ENCODE measurements at regions not wholly inside any gene's neighbourhood (a gene's known extent, or its start where the extent isn't known, plus 50 kb on each side); places are given as distances from the start of the nearest gene placed in this dataset.

GRCh38 chr5:82834151-82834550 is 243.0 kb downstream of the TMEM167A start:
- no peaks in the 10 kb centered on the region for H3K36me3 ChIP-seq
- H3K27me3 ChIP-seq: no peaks in the 10 kb centered on the region
- DNase-seq (ENCODE audit: low spot score in 2 of 2): no peak

GRCh38 chr5:82833277-82833676 is 243.9 kb downstream of the TMEM167A start:
- Histone ChIP-seq H3K27me3 (no peaks in the 10 kb centered on the region), H3K36me3 (no peaks in the 10 kb centered on the region), H3K4me1 (no peaks in the 10 kb centered on the region), H3K27ac (no peak overlapping the region), H3K9me3 (peaks cover 0 to 8% (median 0%) of the 10 kb centered on the region in 4 donors), H3K4me3 (no peak overlapping the region)
- DNase-seq (ENCODE audit: low spot score in 2 of 2): no peak
- TF ChIP-seq EP300 (IDR thresholded peaks at IDR 0.05) (no peak), CTCF (IDR thresholded peaks at IDR 0.05) (no peak), POLR2A (IDR thresholded peaks at IDR 0.05) (no peak)
- WGBS, 2 donors: 77 to 90% methylated on average over 3 of the region's 3 CpGs

More at GRCh38 chr5:82834151-82834550, 243.0 kb downstream of the TMEM167A start:
- Histone ChIP-seq H3K9me3 (peaks cover 0 to 8% (median 0%) of the 10 kb centered on the region in 4 donors), H3K27ac (no peak overlapping the region), H3K4me3 (no peak overlapping the region), H3K4me1 (no peaks in the 10 kb centered on the region)
- TF ChIP-seq CTCF (IDR thresholded peaks at IDR 0.05): no peak
- TF ChIP-seq POLR2A (IDR thresholded peaks at IDR 0.05): no peak
- no peak for TF ChIP-seq EP300 (IDR thresholded peaks at IDR 0.05)

GRCh38 chr5:82832445-82832844 is 244.7 kb downstream of the TMEM167A start:
- Histone ChIP-seq H3K4me3 (no peak overlapping the region), H3K27me3 (no peaks in the 10 kb centered on the region), H3K9me3 (peaks cover 0 to 8% (median 0%) of the 10 kb centered on the region in 4 donors), H3K36me3 (no peaks in the 10 kb centered on the region), H3K4me1 (no peaks in the 10 kb centered on the region), H3K27ac (no peak overlapping the region)
- 91 to 92% methylated on average over 2 of the region's 2 CpGs for WGBS, 2 donors
- TF ChIP-seq POLR2A (IDR thresholded peaks at IDR 0.05) (no peak), CTCF (IDR thresholded peaks at IDR 0.05) (no peak), EP300 (IDR thresholded peaks at IDR 0.05) (no peak)
- no peak for DNase-seq (ENCODE audit: low spot score in 2 of 2)

GRCh38 chr5:82828211-82828610 is 249.0 kb downstream of the TMEM167A start:
- H3K36me3 ChIP-seq: no peaks in the 10 kb centered on the region
- TF ChIP-seq EP300 (IDR thresholded peaks at IDR 0.05) (no peak), POLR2A (IDR thresholded peaks at IDR 0.05) (no peak), CTCF (IDR thresholded peaks at IDR 0.05) (no peak)
- H3K4me1 ChIP-seq: no peaks in the 10 kb centered on the region
- WGBS, 2 donors: 44 to 56% methylated on average over 3 of the region's 3 CpGs
- H3K4me3 ChIP-seq: no peak overlapping the region
- no peaks in the 10 kb centered on the region for H3K9me3 ChIP-seq
- no peaks in the 10 kb centered on the region for H3K27me3 ChIP-seq
- no peak overlapping the region for H3K27ac ChIP-seq
- DNase-seq (ENCODE audit: low spot score in 2 of 2): no peak

GRCh38 chr5:82827651-82828050 is 249.5 kb downstream of the TMEM167A start:
- Histone ChIP-seq H3K9me3 (no peaks in the 10 kb centered on the region), H3K36me3 (no peaks in the 10 kb centered on the region), H3K27ac (no peak overlapping the region), H3K27me3 (no peaks in the 10 kb centered on the region), H3K4me3 (no peak overlapping the region), H3K4me1 (no peaks in the 10 kb centered on the region)
- DNase-seq (ENCODE audit: low spot score in 2 of 2): no peak
- TF ChIP-seq CTCF (IDR thresholded peaks at IDR 0.05): no peak
- TF ChIP-seq EP300 (IDR thresholded peaks at IDR 0.05): no peak
- 77 to 86% methylated on average over 5 of the region's 5 CpGs for WGBS, 2 donors

Measured in tibial nerve (tissue), 4 donors.